ENCODE measurements at regions not wholly inside any gene's neighbourhood (a gene's known extent, or its start where the extent isn't known, plus 50 kb on each side); places are given as distances from the start of the nearest gene placed in this dataset.
A peak's percentile ranks its signal among the peaks of the same experiment; 100 is the strongest.

DNA sequence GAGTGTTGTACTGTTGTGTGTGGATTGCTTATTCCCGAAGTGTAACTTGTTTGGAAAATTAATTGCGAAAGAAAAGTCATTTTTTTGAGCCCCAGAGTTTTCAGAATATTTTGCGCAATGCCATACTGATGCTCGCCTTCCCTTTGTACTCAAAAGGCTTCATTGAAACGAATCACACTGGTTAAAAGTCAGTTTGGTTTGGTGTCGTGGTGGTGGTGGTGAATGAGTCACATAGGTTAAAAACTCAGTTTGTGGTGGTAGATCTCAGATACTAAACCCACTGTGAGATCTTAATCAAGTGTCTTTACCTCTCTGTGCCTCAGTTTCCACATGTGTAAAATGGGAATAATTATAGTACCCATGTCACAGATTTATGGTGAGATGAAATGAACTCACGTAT lies 61.1 kb upstream of the IL6 start (continued):
- TF ChIP-seq, protein P1, sequence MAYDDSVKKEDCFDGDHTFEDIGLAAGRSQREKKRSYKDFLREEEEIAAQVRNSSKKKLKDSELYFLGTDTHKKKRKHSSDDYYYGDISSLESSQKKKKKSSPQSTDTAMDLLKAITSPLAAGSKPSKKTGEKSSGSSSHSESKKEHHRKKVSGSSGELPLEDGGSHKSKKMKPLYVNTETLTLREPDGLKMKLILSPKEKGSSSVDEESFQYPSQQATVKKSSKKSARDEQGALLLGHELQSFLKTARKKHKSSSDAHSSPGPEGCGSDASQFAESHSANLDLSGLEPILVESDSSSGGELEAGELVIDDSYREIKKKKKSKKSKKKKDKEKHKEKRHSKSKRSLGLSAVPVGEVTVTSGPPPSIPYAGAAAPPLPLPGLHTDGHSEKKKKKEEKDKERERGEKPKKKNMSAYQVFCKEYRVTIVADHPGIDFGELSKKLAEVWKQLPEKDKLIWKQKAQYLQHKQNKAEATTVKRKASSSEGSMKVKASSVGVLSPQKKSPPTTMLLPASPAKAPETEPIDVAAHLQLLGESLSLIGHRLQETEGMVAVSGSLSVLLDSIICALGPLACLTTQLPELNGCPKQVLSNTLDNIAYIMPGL (CRISPR knock-in tag; IDR thresholded peaks at IDR 0.05; ENCODE audit: borderline replicate concordance) = no peak
- TF ChIP-seq HEYL (CRISPR knock-in tag; IDR thresholded peaks at IDR 0.05) (no peak), RFX5 (IDR thresholded peaks at IDR 0.05) (no peak)

DNA sequence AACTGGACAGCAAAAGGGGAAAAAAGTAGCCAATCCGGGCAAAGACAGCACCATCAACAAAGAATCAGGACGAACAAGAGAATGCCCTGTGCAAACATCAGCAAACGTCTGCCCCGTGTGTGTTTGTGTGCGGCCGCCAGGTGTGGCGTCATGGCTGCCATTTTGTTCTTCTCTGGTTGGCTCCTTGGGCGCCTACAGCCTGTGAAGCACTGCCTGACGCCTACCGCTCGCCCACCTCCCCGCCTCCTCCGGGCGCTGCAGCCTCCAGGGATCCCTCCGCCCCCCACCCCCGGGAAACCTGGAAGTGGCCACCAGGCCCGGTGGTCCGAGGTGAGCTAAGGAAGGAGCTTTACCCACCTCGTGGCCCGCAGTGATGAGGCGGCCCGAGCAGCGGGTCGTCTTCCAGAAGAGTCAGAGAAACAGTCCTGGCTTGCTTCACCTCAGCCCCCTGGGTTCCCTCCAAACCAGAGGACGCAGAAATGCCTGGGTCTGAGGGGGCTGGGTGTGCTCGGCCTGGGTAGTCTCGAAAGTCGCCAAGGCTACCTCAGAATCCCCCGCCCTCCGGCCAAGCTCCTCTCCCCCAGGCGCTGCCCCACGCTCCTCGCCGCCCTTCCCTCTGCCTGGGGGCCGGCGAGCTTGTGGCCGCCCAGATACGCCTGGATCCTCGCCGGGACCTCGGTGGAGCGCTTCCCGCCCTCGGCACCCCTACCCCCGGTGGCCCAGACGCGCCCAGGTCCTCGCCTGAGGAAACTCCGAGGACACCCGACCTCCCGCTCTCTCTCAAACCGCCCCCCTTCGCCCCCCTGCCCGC lies 61.8 kb upstream of the IL6 start:
- H3K4me1 ChIP-seq = peaks cover 41% of the 10 kb centered on the region
- no peak overlapping the region for H3K4me3 ChIP-seq
- no peak for FAIRE-seq
- ATAC-seq = no peak
- ChIA-PET CTCF (no interaction called here), POLR2A (no interaction called here)
- peak overlapping the region in 1 of 2 experiments; percentile 25; a peak in 2 of 6 replicates for H3K27ac ChIP-seq
- 90% methylated on average over 45 of the region's 54 CpGs for WGBS (ENCODE audit: missing lambda C conversion rate)
- TF ChIP-seq, protein P1 (CRISPR knock-in tag; IDR thresholded peaks at IDR 0.05; ENCODE audit: borderline replicate concordance) = no peak
- TF ChIP-seq RNF2 (IDR thresholded peaks at IDR 0.05; ENCODE audit: borderline replicate concordance, low read depth) = no peak
- no peak for TF ChIP-seq KDM5A (IDR thresholded peaks at IDR 0.05)
- no peak for TF ChIP-seq CHD4 (IDR thresholded peaks at IDR 0.05; ENCODE audit: borderline replicate concordance)
- TF ChIP-seq, protein P2, sequence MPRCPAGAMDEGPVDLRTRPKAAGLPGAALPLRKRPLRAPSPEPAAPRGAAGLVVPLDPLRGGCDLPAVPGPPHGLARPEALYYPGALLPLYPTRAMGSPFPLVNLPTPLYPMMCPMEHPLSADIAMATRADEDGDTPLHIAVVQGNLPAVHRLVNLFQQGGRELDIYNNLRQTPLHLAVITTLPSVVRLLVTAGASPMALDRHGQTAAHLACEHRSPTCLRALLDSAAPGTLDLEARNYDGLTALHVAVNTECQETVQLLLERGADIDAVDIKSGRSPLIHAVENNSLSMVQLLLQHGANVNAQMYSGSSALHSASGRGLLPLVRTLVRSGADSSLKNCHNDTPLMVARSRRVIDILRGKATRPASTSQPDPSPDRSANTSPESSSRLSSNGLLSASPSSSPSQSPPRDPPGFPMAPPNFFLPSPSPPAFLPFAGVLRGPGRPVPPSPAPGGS (IDR thresholded peaks at IDR 0.05) = no peak
- TF ChIP-seq CBX8 (IDR thresholded peaks at IDR 0.05) = no peak
- no peak for TF ChIP-seq HOXB13 (CRISPR knock-in tag; IDR thresholded peaks at IDR 0.05; ENCODE audit: low read depth)
- TF ChIP-seq FOXS1 (CRISPR knock-in tag; IDR thresholded peaks at IDR 0.05) = no peak
- no peak for TF ChIP-seq TFCP2L1 (CRISPR knock-in tag; IDR thresholded peaks at IDR 0.05)
- no peak for TF ChIP-seq JUNB (IDR thresholded peaks at IDR 0.05)
- no peak for TF ChIP-seq RCOR1 (IDR thresholded peaks at IDR 0.05; ENCODE audit: low read depth, low read length)
- no peak for TF ChIP-seq HOXA7 (CRISPR knock-in tag; IDR thresholded peaks at IDR 0.05)
- TF ChIP-seq POLR2AphosphoS2 (conservative IDR thresholded peaks at IDR 0.05; ENCODE audit: low read length) = no peak
- TF ChIP-seq EHMT2 (IDR thresholded peaks at IDR 0.05; ENCODE audit: low read depth) = no peak
- TF ChIP-seq ZC3H11A (IDR thresholded peaks at IDR 0.05) = no peak
- no peak for TF ChIP-seq KDM1A (IDR thresholded peaks at IDR 0.05; ENCODE audit: low read depth)
- TF ChIP-seq, protein P3, sequence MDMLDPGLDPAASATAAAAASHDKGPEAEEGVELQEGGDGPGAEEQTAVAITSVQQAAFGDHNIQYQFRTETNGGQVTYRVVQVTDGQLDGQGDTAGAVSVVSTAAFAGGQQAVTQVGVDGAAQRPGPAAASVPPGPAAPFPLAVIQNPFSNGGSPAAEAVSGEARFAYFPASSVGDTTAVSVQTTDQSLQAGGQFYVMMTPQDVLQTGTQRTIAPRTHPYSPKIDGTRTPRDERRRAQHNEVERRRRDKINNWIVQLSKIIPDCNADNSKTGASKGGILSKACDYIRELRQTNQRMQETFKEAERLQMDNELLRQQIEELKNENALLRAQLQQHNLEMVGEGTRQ (IDR thresholded peaks at IDR 0.05) = no peak
- no peak for TF ChIP-seq POLR2A (IDR thresholded peaks at IDR 0.05; ENCODE audit: low read length)
- TF ChIP-seq CBX2 (IDR thresholded peaks at IDR 0.05; ENCODE audit: borderline replicate concordance, low read depth) = no peak
- no peak for TF ChIP-seq JUN (IDR thresholded peaks at IDR 0.05)
- no peaks in the 10 kb centered on the region for H3K9me3 ChIP-seq
- DNase-seq (ENCODE audit: low read depth in 1 of 2, low spot score in 1 of 2) = no peak
- no peak overlapping the region for H3K4me2 ChIP-seq
